ENCODE measurements at regions not wholly inside any gene's neighbourhood (a gene's known extent, or its start where the extent isn't known, plus 50 kb on each side); places are given as distances from the start of the nearest gene placed in this dataset.
"Not testable (repeated sequence)": the region's sequence is repeated elsewhere in the genome, so short reads cannot be mapped to it uniquely, and the experiment has no call there.

GRCh38 chr14:58747181-58747580 lies 109.4 kb downstream of the DACT1 start:
- H3K4me1 ChIP-seq (ENCODE audit: insufficient read depth, low read length, poor library complexity, severe bottlenecking), result no peaks in the 10 kb centered on the region
- no peaks in the 10 kb centered on the region for H4K20me1 ChIP-seq (ENCODE audit: insufficient read depth, low read length)
- no peaks in the 10 kb centered on the region for H3K79me2 ChIP-seq (ENCODE audit: insufficient read depth, low read depth, low read length)
- intact Hi-C loops (cut with micrococcal nuclease; ENCODE audit: unreplicated experiment), result no loop called here
- H3K36me3 ChIP-seq (ENCODE audit: insufficient read depth, low read length), result no peaks in the 10 kb centered on the region
- ChIA-PET CTCF (ENCODE audit: unreplicated experiment) (no interaction called here), POLR2A (no interaction called here)
- no peak for DNase-seq (ENCODE audit: low spot score)
- H2AFZ ChIP-seq (ENCODE audit: low read length), result no peak overlapping the region
- H3K27ac ChIP-seq (ENCODE audit: low read depth, low read length, poor library complexity, severe bottlenecking), result no peak overlapping the region
- BruUV-seq (replicated peaks), result no TSS peak
- no peaks in the 10 kb centered on the region for H3K9me2 ChIP-seq (ENCODE audit: insufficient read depth, low read length)
- TF ChIP-seq CTCF (conservative IDR thresholded peaks at IDR 0.05; ENCODE audit: low read length) (no peak), EZH2phosphoT487 (IDR thresholded peaks at IDR 0.05; ENCODE audit: borderline replicate concordance, low read depth, low read length) (no peak)
- H3K4me2 ChIP-seq (ENCODE audit: low read length), result no peak overlapping the region
- no peak overlapping the region for H3K4me3 ChIP-seq (ENCODE audit: low read depth, low read length, poor library complexity, severe bottlenecking)
- no peaks in the 10 kb centered on the region for H3K9me3 ChIP-seq (ENCODE audit: low read length)

- not testable (repeated sequence) for DNase-seq (ENCODE audit: low spot score)
Measured at GRCh38 chr14:58748251-58748650, 110.5 kb downstream of the DACT1 start.

GRCh38 chr14:58749066-58749669 lies 111.4 kb downstream of the DACT1 start:
- no peak overlapping the region for H3K4me2 ChIP-seq (ENCODE audit: low read length)
- ChIA-PET CTCF (ENCODE audit: unreplicated experiment) (no interaction called here), POLR2A (no interaction called here)
- H3K4me1 ChIP-seq (ENCODE audit: insufficient read depth, low read length, poor library complexity, severe bottlenecking), result no peaks in the 10 kb centered on the region
- H3K27ac ChIP-seq (ENCODE audit: low read depth, low read length, poor library complexity, severe bottlenecking), result no peak overlapping the region
- H3K79me2 ChIP-seq (ENCODE audit: insufficient read depth, low read depth, low read length), result no peaks in the 10 kb centered on the region
- no peaks in the 10 kb centered on the region for H4K20me1 ChIP-seq (ENCODE audit: insufficient read depth, low read length)
- no peak for DNase-seq (ENCODE audit: low spot score)
- no peak for TF ChIP-seq EZH2phosphoT487 (IDR thresholded peaks at IDR 0.05; ENCODE audit: borderline replicate concordance, low read depth, low read length)
- TF ChIP-seq CTCF (conservative IDR thresholded peaks at IDR 0.05; ENCODE audit: low read length), result no peak
- BruUV-seq (replicated peaks), result no TSS peak
- H2AFZ ChIP-seq (ENCODE audit: low read length), result no peak overlapping the region
- no peaks in the 10 kb centered on the region for H3K9me3 ChIP-seq (ENCODE audit: low read length)
- intact Hi-C loops (cut with micrococcal nuclease; ENCODE audit: unreplicated experiment), result no loop called here
- no peaks in the 10 kb centered on the region for H3K36me3 ChIP-seq (ENCODE audit: insufficient read depth, low read length)
- no peaks in the 10 kb centered on the region for H3K9me2 ChIP-seq (ENCODE audit: insufficient read depth, low read length)
- H3K4me3 ChIP-seq (ENCODE audit: low read depth, low read length, poor library complexity, severe bottlenecking), result no peak overlapping the region

More at GRCh38 chr14:58748251-58748650, 110.5 kb downstream of the DACT1 start:
- POLR2A ChIA-PET; H3K9me3 ChIP-seq (ENCODE audit: low read length); intact Hi-C loops (cut with micrococcal nuclease; ENCODE audit: unreplicated experiment); H2AFZ ChIP-seq (ENCODE audit: low read length); H3K79me2 ChIP-seq (ENCODE audit: insufficient read depth, low read depth, low read length); CTCF ChIA-PET (ENCODE audit: unreplicated experiment); BruUV-seq (replicated peaks); H3K9me2 ChIP-seq (ENCODE audit: insufficient read depth, low read length); H3K4me1 ChIP-seq (ENCODE audit: insufficient read depth, low read length, poor library complexity, severe bottlenecking); H4K20me1 ChIP-seq (ENCODE audit: insufficient read depth, low read length); H3K36me3 ChIP-seq (ENCODE audit: insufficient read depth, low read length); H3K4me3 ChIP-seq (ENCODE audit: low read depth, low read length, poor library complexity, severe bottlenecking); H3K27ac ChIP-seq (ENCODE audit: low read depth, low read length, poor library complexity, severe bottlenecking); H3K4me2 ChIP-seq (ENCODE audit: low read length): not testable (repeated sequence)

All from OCI-LY7 (cell line).